GM23338 (cell line): ENCODE measurements at regions not wholly inside any gene's neighbourhood (a gene's known extent, or its start where the extent isn't known, plus 50 kb on each side); places are given as distances from the start of the nearest gene placed in this dataset.

Experiments
- ATAC-seq: fragments of 200-7000 bp; cut with Tn5 transposase; 3 replicates; pipeline ENCODE4 v1.9.1; 2020
- DNase-seq: peaks from one replicate; pipeline ENCODE4 v3.0.0-alpha.2; 2015; ENCODE audit warnings: low spot score
- H2AFZ ChIP-seq: fragments of 200-600 bp; sonication (generic); 2 replicates; pipeline ENCODE4 v1.8.0; 2016; ENCODE audit warnings: antibody characterized with exemption, mild to moderate bottlenecking, moderate library complexity
- H3F3A ChIP-seq: fragments of 200-600 bp; sonication (generic); replicated peaks from 2 replicates; pipeline ENCODE4 v1.8.0; 2017; ENCODE audit warnings: antibody characterized with exemption, mixed run types, low read depth
- H3K27ac ChIP-seq: fragments of 200-600 bp; sonication (generic); 2 replicates; pipeline ENCODE4 v1.6.1; 2016; ENCODE audit warnings: low read depth
- H3K27me3 ChIP-seq: fragments of 200-600 bp; sonication (generic); 2 replicates; pipeline ENCODE4 v1.8.0; 2016; ENCODE audit warnings: mild to moderate bottlenecking, mixed run types, moderate library complexity; ENCODE audit not compliant: insufficient read depth
- H3K36me3 ChIP-seq: fragments of 200-600 bp; sonication (generic); 2 replicates; pipeline ENCODE4 v1.8.0; 2016; ENCODE audit warnings: mild to moderate bottlenecking; ENCODE audit not compliant: insufficient read depth
- H3K4me1 ChIP-seq: fragments of 200-600 bp; sonication (generic); 2 replicates; pipeline ENCODE4 v1.8.0; 2016; ENCODE audit warnings: mild to moderate bottlenecking, moderate library complexity; ENCODE audit not compliant: insufficient read depth
- H3K4me2 ChIP-seq: fragments of 200-600 bp; sonication (generic); 2 replicates; pipeline ENCODE4 v1.7.1; 2017; ENCODE audit warnings: mixed run types
- H3K4me3 ChIP-seq: fragments of 200-600 bp; sonication (generic); 2 replicates; pipeline ENCODE4 v1.6.1; 2016; ENCODE audit warnings: mixed run types
- H3K79me2 ChIP-seq: fragments of 200-600 bp; sonication (generic); replicated peaks from 2 replicates; pipeline ENCODE4 v1.8.0; 2017; ENCODE audit warnings: mild to moderate bottlenecking; ENCODE audit not compliant: insufficient read depth
- H3K9me2 ChIP-seq: fragments of 200-600 bp; sonication (generic); 2 replicates; pipeline ENCODE4 v1.8.0; 2017; ENCODE audit not compliant: insufficient read depth
- H4K20me1 ChIP-seq: fragments of 200-600 bp; sonication (generic); replicated peaks from 2 replicates; pipeline ENCODE4 v1.8.0; 2017; ENCODE audit warnings: mild to moderate bottlenecking; ENCODE audit not compliant: insufficient read depth
- H3K27ac Mint-ChIP-seq: 2 replicates; pipeline ENCODE4 v1.8.0; 2020; ENCODE audit warnings: inconsistent platforms, mild to moderate bottlenecking, moderate library complexity, mixed read lengths
- H3K27me3 Mint-ChIP-seq: 3 replicates; pipeline ENCODE4 v1.8.0; 2022; ENCODE audit warnings: low read depth, mild to moderate bottlenecking, moderate library complexity, mixed read lengths, inconsistent platforms; ENCODE audit not compliant: insufficient read depth, poor library complexity
- H3K36me3 Mint-ChIP-seq: 3 replicates; pipeline ENCODE4 v1.8.0; 2021; ENCODE audit warnings: low read depth, mild to moderate bottlenecking, inconsistent platforms, moderate library complexity, mixed read lengths
- H3K4me1 Mint-ChIP-seq: 3 replicates; pipeline ENCODE4 v1.8.0; 2020; ENCODE audit warnings: mild to moderate bottlenecking, inconsistent platforms, mixed read lengths
- H3K4me3 Mint-ChIP-seq: 3 replicates; pipeline ENCODE4 v1.8.0; 2021; ENCODE audit warnings: moderate library complexity, mild to moderate bottlenecking, inconsistent platforms, mixed read lengths
- H3K9me3 Mint-ChIP-seq: 3 replicates; pipeline ENCODE4 v1.8.0; 2020; ENCODE audit warnings: moderate library complexity, mild to moderate bottlenecking, inconsistent platforms, mixed read lengths
- CREB1 ChIP-seq: fragments of 250-450 bp; sonication (Bioruptor Pico); IDR thresholded peaks from 2 replicates; pipeline ENCODE4 v1.5.0; 2020; ENCODE audit warnings: low read depth, mild to moderate bottlenecking, moderate library complexity
- EZH2 ChIP-seq: fragments of 200-600 bp; sonication (generic); IDR thresholded peaks from one replicate; pipeline ENCODE4 v1.8.0; 2017; ENCODE audit warnings: antibody characterized with exemption, mild to moderate bottlenecking, low read depth; ENCODE audit not compliant: unreplicated experiment
- EZH2phosphoT487 ChIP-seq: fragments of 200-600 bp; sonication (generic); IDR thresholded peaks from one replicate; pipeline ENCODE4 v1.8.1; 2018; ENCODE audit warnings: antibody characterized with exemption; ENCODE audit not compliant: unreplicated experiment
- JUNB ChIP-seq: IDR thresholded peaks from one replicate; pipeline ENCODE4 v1.6.1; 2016; ENCODE audit warnings: antibody characterized with exemption; ENCODE audit not compliant: unreplicated experiment
- NANOG ChIP-seq: IDR thresholded peaks from 2 replicates; pipeline ENCODE4 v1.6.1; 2016; ENCODE audit warnings: antibody characterized with exemption, borderline replicate concordance
- POLR2AphosphoS5 ChIP-seq: IDR thresholded peaks from 2 replicates; pipeline ENCODE4 v1.6.1; 2016; ENCODE audit warnings: antibody characterized with exemption, low read depth
- REST ChIP-seq: IDR thresholded peaks from one replicate; pipeline ENCODE4 v1.6.1; 2018; ENCODE audit warnings: antibody characterized with exemption; ENCODE audit not compliant: unreplicated experiment
- STAT1 ChIP-seq: IDR thresholded peaks from one replicate; pipeline ENCODE4 v1.6.1; 2016; ENCODE audit warnings: antibody characterized with exemption; ENCODE audit not compliant: unreplicated experiment
- ZNF114 ChIP-seq: fragments of 250-450 bp; sonication (Bioruptor Pico); IDR thresholded peaks from 2 replicates; pipeline ENCODE4 v1.5.0; 2020; ENCODE audit warnings: mild to moderate bottlenecking, moderate library complexity
- ZNF331 ChIP-seq: fragments of 250-450 bp; sonication (Bioruptor Pico); IDR thresholded peaks from 2 replicates; pipeline ENCODE4 v1.5.0; 2020; ENCODE audit warnings: low read depth, mild to moderate bottlenecking, moderate library complexity
- ZNF462 ChIP-seq: fragments of 250-450 bp; sonication (Bioruptor Pico); IDR thresholded peaks from 2 replicates; pipeline ENCODE4 v1.5.0; 2020; ENCODE audit warnings: mild to moderate bottlenecking, moderate library complexity
- TF ChIP-seq, protein P1 (sequence below): IDR thresholded peaks from 2 replicates; pipeline ENCODE4 v1.6.1; 2016; ENCODE audit warnings: antibody characterized with exemption
- TF ChIP-seq, protein P2 (sequence below), 2 experiments: fragments of 200-600 bp in 1 of 2; sonication (generic) in 1 of 2; conservative IDR thresholded peaks; 2 replicates each; pipeline versions ENCODE4 v1.5.1 to v1.6.1; 2016 to 2017; ENCODE audit warnings: antibody characterized with exemption in 2 of 2, low read depth in 2 of 2, mild to moderate bottlenecking in 2 of 2, moderate library complexity in 1 of 2

DNA sequence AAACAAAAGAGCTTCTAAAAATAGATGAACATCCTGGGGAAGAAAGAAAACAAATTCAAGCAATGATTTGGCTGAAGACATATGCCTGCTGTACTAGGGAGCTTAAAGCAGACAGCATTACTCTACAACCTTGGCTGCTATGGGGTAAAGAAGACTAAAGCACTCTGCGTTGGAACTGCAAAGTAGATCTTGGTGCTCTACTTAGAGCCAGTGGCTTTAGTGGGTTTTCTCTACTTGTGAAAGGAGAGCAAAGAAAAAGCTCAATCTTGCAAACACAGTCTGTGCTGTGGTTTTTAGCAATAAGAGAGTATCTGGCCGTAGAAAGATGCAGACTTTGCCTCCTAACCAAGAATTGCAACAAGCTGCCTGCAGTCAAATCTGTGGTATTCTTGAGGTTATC, 334.7 kb upstream of the NDST3 start:
- no peak for DNase-seq
- no peak overlapping the region for H3K27ac ChIP-seq
- no peak for ATAC-seq
- Mint-ChIP-seq H3K4me3 (no peak overlapping the region), H3K9me3 (no peaks in the 10 kb centered on the region), H3K36me3 (no peaks in the 10 kb centered on the region), H3K27ac (no peak overlapping the region), H3K27me3 (no peaks in the 10 kb centered on the region), H3K4me1 (no peaks in the 10 kb centered on the region)
- no peak overlapping the region for H3K4me3 ChIP-seq
- H3K79me2 ChIP-seq, result no peaks in the 10 kb centered on the region
- no peaks in the 10 kb centered on the region for H3K36me3 ChIP-seq
- H4K20me1 ChIP-seq, result no peaks in the 10 kb centered on the region
- H3K4me2 ChIP-seq, result no peak overlapping the region
- no peaks in the 10 kb centered on the region for H3K9me2 ChIP-seq
- peak overlapping the region; percentile 73; the same call in 1 of the 2 replicates for H2AFZ ChIP-seq
- no peaks in the 10 kb centered on the region for H3K4me1 ChIP-seq
- TF ChIP-seq ZNF462 (CRISPR knock-in tag) (no peak), ZNF114 (CRISPR knock-in tag) (no peak), REST (no peak), ZNF331 (CRISPR knock-in tag) (no peak), JUNB (no peak), NANOG (no peak), EZH2phosphoT487 (no peak), CREB1 (CRISPR knock-in tag) (no peak), EZH2 (no peak), POLR2AphosphoS5 (no peak), STAT1 (no peak)
- TF ChIP-seq, protein P1, sequence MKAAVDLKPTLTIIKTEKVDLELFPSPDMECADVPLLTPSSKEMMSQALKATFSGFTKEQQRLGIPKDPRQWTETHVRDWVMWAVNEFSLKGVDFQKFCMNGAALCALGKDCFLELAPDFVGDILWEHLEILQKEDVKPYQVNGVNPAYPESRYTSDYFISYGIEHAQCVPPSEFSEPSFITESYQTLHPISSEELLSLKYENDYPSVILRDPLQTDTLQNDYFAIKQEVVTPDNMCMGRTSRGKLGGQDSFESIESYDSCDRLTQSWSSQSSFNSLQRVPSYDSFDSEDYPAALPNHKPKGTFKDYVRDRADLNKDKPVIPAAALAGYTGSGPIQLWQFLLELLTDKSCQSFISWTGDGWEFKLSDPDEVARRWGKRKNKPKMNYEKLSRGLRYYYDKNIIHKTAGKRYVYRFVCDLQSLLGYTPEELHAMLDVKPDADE, result no peak
- TF ChIP-seq, protein P2, sequence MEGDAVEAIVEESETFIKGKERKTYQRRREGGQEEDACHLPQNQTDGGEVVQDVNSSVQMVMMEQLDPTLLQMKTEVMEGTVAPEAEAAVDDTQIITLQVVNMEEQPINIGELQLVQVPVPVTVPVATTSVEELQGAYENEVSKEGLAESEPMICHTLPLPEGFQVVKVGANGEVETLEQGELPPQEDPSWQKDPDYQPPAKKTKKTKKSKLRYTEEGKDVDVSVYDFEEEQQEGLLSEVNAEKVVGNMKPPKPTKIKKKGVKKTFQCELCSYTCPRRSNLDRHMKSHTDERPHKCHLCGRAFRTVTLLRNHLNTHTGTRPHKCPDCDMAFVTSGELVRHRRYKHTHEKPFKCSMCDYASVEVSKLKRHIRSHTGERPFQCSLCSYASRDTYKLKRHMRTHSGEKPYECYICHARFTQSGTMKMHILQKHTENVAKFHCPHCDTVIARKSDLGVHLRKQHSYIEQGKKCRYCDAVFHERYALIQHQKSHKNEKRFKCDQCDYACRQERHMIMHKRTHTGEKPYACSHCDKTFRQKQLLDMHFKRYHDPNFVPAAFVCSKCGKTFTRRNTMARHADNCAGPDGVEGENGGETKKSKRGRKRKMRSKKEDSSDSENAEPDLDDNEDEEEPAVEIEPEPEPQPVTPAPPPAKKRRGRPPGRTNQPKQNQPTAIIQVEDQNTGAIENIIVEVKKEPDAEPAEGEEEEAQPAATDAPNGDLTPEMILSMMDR (conservative IDR thresholded peaks at IDR 0.05; ENCODE audit: low read depth in 2 of 2), result no peak
- no peaks in the 10 kb centered on the region for H3K27me3 ChIP-seq
- H3F3A ChIP-seq, result no peaks in the 10 kb centered on the region
